ENCODE measurements at regions not wholly inside any gene's neighbourhood (a gene's known extent, or its start where the extent isn't known, plus 50 kb on each side); places are given as distances from the start of the nearest gene placed in this dataset.

DNA sequence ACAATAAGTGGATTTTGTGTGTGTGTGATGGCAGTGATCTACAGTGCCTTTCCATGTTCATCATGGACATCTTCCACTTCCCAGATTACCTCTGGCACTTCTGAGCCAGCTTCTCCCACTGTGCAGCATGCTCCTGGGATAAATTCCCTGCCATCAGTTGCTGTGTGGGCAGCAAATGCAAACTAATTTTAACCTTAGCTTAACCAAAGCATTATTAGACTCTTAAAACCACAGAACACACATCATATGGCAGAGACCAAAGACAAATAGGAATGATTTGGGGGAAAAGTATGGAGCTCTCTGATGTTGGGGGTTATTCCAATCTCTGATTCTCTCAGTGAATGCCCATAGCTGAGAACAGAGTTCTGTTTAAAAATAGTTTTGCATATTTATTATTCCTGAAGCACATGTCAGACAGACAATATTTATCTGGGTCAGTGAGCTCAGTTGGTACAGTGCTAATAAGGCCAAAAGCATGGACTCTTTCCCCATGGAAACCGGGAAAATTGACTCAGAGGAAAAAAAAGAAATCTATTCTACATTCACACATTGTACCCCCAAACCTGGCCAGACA lies 567.4 kb downstream of the IQCM start:
- no peak for ATAC-seq
- 6% methylated on average over 1 of the region's 1 CpG for WGBS (ENCODE audit: missing lambda C conversion rate)
- Histone ChIP-seq H3K4me2 (no peak overlapping the region), H3K9me3 (no peaks in the 10 kb centered on the region), H3K4me3 (no peak overlapping the region), H3K4me1 (no peaks in the 10 kb centered on the region), H3K27ac (no peak overlapping the region)
- DNase-seq (ENCODE audit: low read depth in 1 of 2, low spot score in 1 of 2): no peak
- ChIA-PET CTCF (interaction anchor here (1.1 kb wide), 1 partner anchor 15 kb away, joined by 3 read pairs; no protein-coding TSS in a partner anchor), POLR2A (no interaction called here)
- FAIRE-seq: no peak
- TF ChIP-seq, protein P1, sequence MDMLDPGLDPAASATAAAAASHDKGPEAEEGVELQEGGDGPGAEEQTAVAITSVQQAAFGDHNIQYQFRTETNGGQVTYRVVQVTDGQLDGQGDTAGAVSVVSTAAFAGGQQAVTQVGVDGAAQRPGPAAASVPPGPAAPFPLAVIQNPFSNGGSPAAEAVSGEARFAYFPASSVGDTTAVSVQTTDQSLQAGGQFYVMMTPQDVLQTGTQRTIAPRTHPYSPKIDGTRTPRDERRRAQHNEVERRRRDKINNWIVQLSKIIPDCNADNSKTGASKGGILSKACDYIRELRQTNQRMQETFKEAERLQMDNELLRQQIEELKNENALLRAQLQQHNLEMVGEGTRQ (IDR thresholded peaks at IDR 0.05): no peak
- TF ChIP-seq JUNB (IDR thresholded peaks at IDR 0.05) (no peak), HOXA7 (CRISPR knock-in tag; IDR thresholded peaks at IDR 0.05) (no peak), PHF8 (IDR thresholded peaks at IDR 0.05; ENCODE audit: borderline replicate concordance, low read depth) (no peak), HOXB5 (CRISPR knock-in tag; IDR thresholded peaks at IDR 0.05) (no peak)

DNA sequence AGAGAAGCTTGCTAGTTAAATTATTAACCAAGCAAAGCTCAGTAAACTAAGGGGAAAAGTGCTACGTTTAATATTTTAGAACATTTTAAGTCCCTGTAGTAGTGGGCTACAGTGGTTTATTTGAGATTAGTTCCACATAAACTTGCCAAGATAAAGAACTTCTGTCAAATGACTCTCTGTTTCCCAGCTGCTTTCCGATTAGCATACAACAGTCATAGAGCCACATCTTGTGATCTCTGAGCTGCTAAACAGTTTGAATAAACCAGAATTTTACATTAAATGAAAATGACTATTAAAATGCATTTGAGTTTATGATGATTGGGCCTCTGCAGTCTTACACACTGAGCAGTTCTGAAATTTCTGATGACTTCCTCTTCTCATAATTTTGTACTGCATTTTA lies 568.5 kb downstream of the IQCM start:
- Histone ChIP-seq H3K9me3 (no peaks in the 10 kb centered on the region), H3K4me2 (no peak overlapping the region), H3K4me3 (no peak overlapping the region), H3K27ac (no peak overlapping the region), H3K4me1 (no peaks in the 10 kb centered on the region)
- CTCF ChIA-PET: interaction anchor here (1.1 kb wide), 1 partner anchor 16 kb away, joined by 3 read pairs; no protein-coding TSS in a partner anchor
- FAIRE-seq: no peak
- no peak for ATAC-seq
- WGBS (ENCODE audit: missing lambda C conversion rate): 7% methylated on average over 2 of the region's 2 CpGs
- DNase-seq (ENCODE audit: low read depth in 1 of 2, low spot score in 1 of 2): no peak
- POLR2A ChIA-PET: no interaction called here
- TF ChIP-seq ZFP36 (IDR thresholded peaks at IDR 0.05; ENCODE audit: borderline replicate concordance, partially characterized antibody): no peak
- TF ChIP-seq CBX8 (IDR thresholded peaks at IDR 0.05): no peak

DNA sequence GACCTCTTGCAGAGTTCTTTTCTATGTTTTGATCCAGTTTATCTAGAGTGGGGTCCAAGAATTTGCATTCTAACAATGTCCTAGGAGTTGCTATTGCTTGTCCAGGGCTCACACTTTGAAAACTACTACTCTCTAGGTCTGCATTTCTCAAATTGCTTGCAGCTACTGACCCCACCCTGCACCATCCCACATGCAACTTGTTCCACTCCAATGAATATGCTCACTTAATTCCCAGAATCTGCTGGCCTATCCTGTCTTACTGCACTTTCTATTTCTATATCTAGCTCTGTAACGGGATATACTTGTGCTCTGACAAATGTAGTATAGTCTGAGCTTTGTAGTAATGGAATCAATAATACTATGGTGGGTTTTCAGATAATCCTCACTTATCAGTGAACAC lies 570.3 kb downstream of the IQCM start:
- FAIRE-seq (no peak), DNase-seq (ENCODE audit: low read depth in 1 of 2, low spot score in 1 of 2) (no peak), ATAC-seq (no peak)
- 0% methylated on average over 1 of the region's 1 CpG for WGBS (ENCODE audit: missing lambda C conversion rate)
- H3K27ac ChIP-seq: no peak overlapping the region
- TF ChIP-seq, protein P2, sequence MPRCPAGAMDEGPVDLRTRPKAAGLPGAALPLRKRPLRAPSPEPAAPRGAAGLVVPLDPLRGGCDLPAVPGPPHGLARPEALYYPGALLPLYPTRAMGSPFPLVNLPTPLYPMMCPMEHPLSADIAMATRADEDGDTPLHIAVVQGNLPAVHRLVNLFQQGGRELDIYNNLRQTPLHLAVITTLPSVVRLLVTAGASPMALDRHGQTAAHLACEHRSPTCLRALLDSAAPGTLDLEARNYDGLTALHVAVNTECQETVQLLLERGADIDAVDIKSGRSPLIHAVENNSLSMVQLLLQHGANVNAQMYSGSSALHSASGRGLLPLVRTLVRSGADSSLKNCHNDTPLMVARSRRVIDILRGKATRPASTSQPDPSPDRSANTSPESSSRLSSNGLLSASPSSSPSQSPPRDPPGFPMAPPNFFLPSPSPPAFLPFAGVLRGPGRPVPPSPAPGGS (IDR thresholded peaks at IDR 0.05): no peak
- TF ChIP-seq CHD2 (IDR thresholded peaks at IDR 0.05; ENCODE audit: low read length, partially characterized antibody) (no peak), CHD4 (IDR thresholded peaks at IDR 0.05; ENCODE audit: borderline replicate concordance) (no peak), SREBF2 (IDR thresholded peaks at IDR 0.05) (no peak), HOXB5 (CRISPR knock-in tag; IDR thresholded peaks at IDR 0.05) (no peak), NR3C1 (IDR thresholded peaks at IDR 0.05) (no peak), RAD21 (conservative IDR thresholded peaks at IDR 0.05 in 1 of 2, IDR thresholded peaks at IDR 0.05 in 1 of 2) (no peak), RARB (CRISPR knock-in tag; IDR thresholded peaks at IDR 0.05) (no peak), ZC3H11A (IDR thresholded peaks at IDR 0.05) (no peak)
- TF ChIP-seq, protein P3, sequence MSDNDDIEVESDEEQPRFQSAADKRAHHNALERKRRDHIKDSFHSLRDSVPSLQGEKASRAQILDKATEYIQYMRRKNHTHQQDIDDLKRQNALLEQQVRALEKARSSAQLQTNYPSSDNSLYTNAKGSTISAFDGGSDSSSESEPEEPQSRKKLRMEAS (IDR thresholded peaks at IDR 0.05): no peak
- TF ChIP-seq, protein P4, sequence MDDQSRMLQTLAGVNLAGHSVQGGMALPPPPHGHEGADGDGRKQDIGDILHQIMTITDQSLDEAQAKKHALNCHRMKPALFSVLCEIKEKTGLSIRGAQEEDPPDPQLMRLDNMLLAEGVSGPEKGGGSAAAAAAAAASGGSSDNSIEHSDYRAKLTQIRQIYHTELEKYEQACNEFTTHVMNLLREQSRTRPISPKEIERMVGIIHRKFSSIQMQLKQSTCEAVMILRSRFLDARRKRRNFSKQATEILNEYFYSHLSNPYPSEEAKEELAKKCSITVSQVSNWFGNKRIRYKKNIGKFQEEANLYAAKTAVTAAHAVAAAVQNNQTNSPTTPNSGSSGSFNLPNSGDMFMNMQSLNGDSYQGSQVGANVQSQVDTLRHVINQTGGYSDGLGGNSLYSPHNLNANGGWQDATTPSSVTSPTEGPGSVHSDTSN (IDR thresholded peaks at IDR 0.05): no peak
- TF ChIP-seq, protein P5, sequence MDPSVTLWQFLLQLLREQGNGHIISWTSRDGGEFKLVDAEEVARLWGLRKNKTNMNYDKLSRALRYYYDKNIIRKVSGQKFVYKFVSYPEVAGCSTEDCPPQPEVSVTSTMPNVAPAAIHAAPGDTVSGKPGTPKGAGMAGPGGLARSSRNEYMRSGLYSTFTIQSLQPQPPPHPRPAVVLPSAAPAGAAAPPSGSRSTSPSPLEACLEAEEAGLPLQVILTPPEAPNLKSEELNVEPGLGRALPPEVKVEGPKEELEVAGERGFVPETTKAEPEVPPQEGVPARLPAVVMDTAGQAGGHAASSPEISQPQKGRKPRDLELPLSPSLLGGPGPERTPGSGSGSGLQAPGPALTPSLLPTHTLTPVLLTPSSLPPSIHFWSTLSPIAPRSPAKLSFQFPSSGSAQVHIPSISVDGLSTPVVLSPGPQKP (IDR thresholded peaks at IDR 0.05; ENCODE audit: low read depth, low read length): no peak
- TF ChIP-seq, protein P6, sequence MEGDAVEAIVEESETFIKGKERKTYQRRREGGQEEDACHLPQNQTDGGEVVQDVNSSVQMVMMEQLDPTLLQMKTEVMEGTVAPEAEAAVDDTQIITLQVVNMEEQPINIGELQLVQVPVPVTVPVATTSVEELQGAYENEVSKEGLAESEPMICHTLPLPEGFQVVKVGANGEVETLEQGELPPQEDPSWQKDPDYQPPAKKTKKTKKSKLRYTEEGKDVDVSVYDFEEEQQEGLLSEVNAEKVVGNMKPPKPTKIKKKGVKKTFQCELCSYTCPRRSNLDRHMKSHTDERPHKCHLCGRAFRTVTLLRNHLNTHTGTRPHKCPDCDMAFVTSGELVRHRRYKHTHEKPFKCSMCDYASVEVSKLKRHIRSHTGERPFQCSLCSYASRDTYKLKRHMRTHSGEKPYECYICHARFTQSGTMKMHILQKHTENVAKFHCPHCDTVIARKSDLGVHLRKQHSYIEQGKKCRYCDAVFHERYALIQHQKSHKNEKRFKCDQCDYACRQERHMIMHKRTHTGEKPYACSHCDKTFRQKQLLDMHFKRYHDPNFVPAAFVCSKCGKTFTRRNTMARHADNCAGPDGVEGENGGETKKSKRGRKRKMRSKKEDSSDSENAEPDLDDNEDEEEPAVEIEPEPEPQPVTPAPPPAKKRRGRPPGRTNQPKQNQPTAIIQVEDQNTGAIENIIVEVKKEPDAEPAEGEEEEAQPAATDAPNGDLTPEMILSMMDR (IDR thresholded peaks at IDR 0.05): no peak
- CTCF ChIA-PET: no interaction called here
- H3K4me1 ChIP-seq: no peaks in the 10 kb centered on the region
- no peak overlapping the region for H3K4me2 ChIP-seq
- H3K9me3 ChIP-seq: no peaks in the 10 kb centered on the region
- POLR2A ChIA-PET: no interaction called here
- no peak overlapping the region for H3K4me3 ChIP-seq
